ENCODE measurements at regions not wholly inside any gene's neighbourhood (a gene's known extent, or its start where the extent isn't known, plus 50 kb on each side); places are given as distances from the start of the nearest gene placed in this dataset.

GRCh38 chr9:118612201-118612600 is 757.0 kb downstream of the BRINP1 start:
- POLR2A ChIA-PET = no interaction called here
- H3K4me1 ChIP-seq = peaks cover 18% of the 10 kb centered on the region
- 76% methylated on average over 3 of the region's 3 CpGs for WGBS (ENCODE audit: missing lambda C conversion rate)
- ATAC-seq (no peak), DNase-seq (ENCODE audit: low read depth in 1 of 2, low spot score in 1 of 2) (no peak), FAIRE-seq (no peak)
- H3K9me3 ChIP-seq = no peaks in the 10 kb centered on the region; the same call in 2 of the 3 replicates
- no peak overlapping the region for H3K4me3 ChIP-seq
- CTCF ChIA-PET = no interaction called here
- no peak for TF ChIP-seq REST (IDR thresholded peaks at IDR 0.05)
- no peak for TF ChIP-seq HES2 (IDR thresholded peaks at IDR 0.05)
- TF ChIP-seq HEYL (CRISPR knock-in tag; IDR thresholded peaks at IDR 0.05) = no peak
- TF ChIP-seq POLR2AphosphoS2 (conservative IDR thresholded peaks at IDR 0.05; ENCODE audit: low read length) = no peak
- TF ChIP-seq HOXA7 (CRISPR knock-in tag; IDR thresholded peaks at IDR 0.05) = no peak
- H3K4me2 ChIP-seq = no peak overlapping the region
- H3K27ac ChIP-seq = no peak overlapping the region

- no peak for FAIRE-seq
These were observed 755.2 kb downstream of the BRINP1 start for GRCh38 chr9:118613996-118614395.

GRCh38 chr9:118618084-118618483 is 751.2 kb downstream of the BRINP1 start:
- Histone ChIP-seq H3K4me2 (no peak overlapping the region; the same call in 2 of the 3 replicates), H3K9me3 (no peaks in the 10 kb centered on the region), H3K27ac (no peak overlapping the region), H3K4me3 (no peak overlapping the region), H3K4me1 (peaks cover 12% of the 10 kb centered on the region; the same call in 1 of the 3 replicates)
- ChIA-PET CTCF (no interaction called here), POLR2A (no interaction called here)
- FAIRE-seq (no peak), DNase-seq (ENCODE audit: low read depth in 1 of 2, low spot score in 1 of 2) (peak in 1 of 2 experiments; percentile 16), ATAC-seq (no peak)
- WGBS (ENCODE audit: missing lambda C conversion rate) = 25% methylated on average over 1 of the region's 1 CpG
- TF ChIP-seq FOSL2 (IDR thresholded peaks at IDR 0.05) (no peak), FOSL2 (CRISPR knock-in tag; IDR thresholded peaks at IDR 0.05) (peak; percentile 48; the same call in 1 of the 2 replicates), PBX3 (IDR thresholded peaks at IDR 0.05) (no peak)

More at GRCh38 chr9:118613996-118614395, 755.2 kb downstream of the BRINP1 start:
- Histone ChIP-seq H3K4me3 (no peak overlapping the region), H3K27ac (no peak overlapping the region), H3K9me3 (no peaks in the 10 kb centered on the region; the same call in 2 of the 3 replicates), H3K4me1 (peaks cover 25% of the 10 kb centered on the region), H3K4me2 (no peak overlapping the region)
- TF ChIP-seq ZC3H11A (IDR thresholded peaks at IDR 0.05) (no peak), POLR2A (IDR thresholded peaks at IDR 0.05; ENCODE audit: low read length) (no peak), EHF (CRISPR knock-in tag; IDR thresholded peaks at IDR 0.05) (no peak), HEYL (CRISPR knock-in tag; IDR thresholded peaks at IDR 0.05) (no peak), NR3C1 (IDR thresholded peaks at IDR 0.05) (no peak), SMC3 (IDR thresholded peaks at IDR 0.05) (no peak), FOSL2 (IDR thresholded peaks at IDR 0.05) (no peak), FOSL2 (CRISPR knock-in tag; IDR thresholded peaks at IDR 0.05) (no peak), HOXA7 (CRISPR knock-in tag; IDR thresholded peaks at IDR 0.05) (no peak), MAFK (IDR thresholded peaks at IDR 0.05; ENCODE audit: partially characterized antibody) (no peak), CBX2 (IDR thresholded peaks at IDR 0.05; ENCODE audit: borderline replicate concordance, low read depth) (no peak)
- WGBS (ENCODE audit: missing lambda C conversion rate) = 53% methylated on average over 1 of the region's 1 CpG
- ChIA-PET CTCF (interaction anchor here (1.6 kb wide), 1 partner anchor 18 kb away, joined by 3 read pairs; no protein-coding TSS in a partner anchor), POLR2A (no interaction called here)
- ATAC-seq (no peak), DNase-seq (ENCODE audit: low read depth in 1 of 2, low spot score in 1 of 2) (no peak)

- no peak for DNase-seq (ENCODE audit: low read depth in 1 of 2, low spot score in 1 of 2)
- FAIRE-seq = no peak
- TF ChIP-seq EHF (CRISPR knock-in tag; IDR thresholded peaks at IDR 0.05) (no peak), SMC3 (IDR thresholded peaks at IDR 0.05) (no peak), HEYL (CRISPR knock-in tag; IDR thresholded peaks at IDR 0.05) (no peak), CHD2 (IDR thresholded peaks at IDR 0.05; ENCODE audit: low read length, partially characterized antibody) (no peak), GATA3 (IDR thresholded peaks at IDR 0.05; ENCODE audit: borderline replicate concordance) (no peak), HOXB13 (CRISPR knock-in tag; IDR thresholded peaks at IDR 0.05; ENCODE audit: low read depth) (no peak), USF2 (IDR thresholded peaks at IDR 0.05) (no peak), KDM5A (IDR thresholded peaks at IDR 0.05) (no peak), CEBPB (IDR thresholded peaks at IDR 0.05) (no peak), HDAC2 (IDR thresholded peaks at IDR 0.05) (no peak), FOXS1 (CRISPR knock-in tag; IDR thresholded peaks at IDR 0.05) (no peak), RAD21 (conservative IDR thresholded peaks at IDR 0.05 in 1 of 2, IDR thresholded peaks at IDR 0.05 in 1 of 2) (no peak), EP300 (IDR thresholded peaks at IDR 0.05) (no peak), JUNB (IDR thresholded peaks at IDR 0.05) (no peak), BCL3 (IDR thresholded peaks at IDR 0.05) (no peak)
These were observed 750.4 kb downstream of the BRINP1 start for GRCh38 chr9:118618849-118619248.

More at GRCh38 chr9:118618849-118619248, 750.4 kb downstream of the BRINP1 start:
- Histone ChIP-seq H3K4me1 (peaks cover 12% of the 10 kb centered on the region; the same call in 1 of the 3 replicates), H3K27ac (no peak overlapping the region), H3K4me3 (no peak overlapping the region), H3K9me3 (no peaks in the 10 kb centered on the region), H3K4me2 (no peak overlapping the region; the same call in 2 of the 3 replicates)
- ATAC-seq = no peak
- 34% methylated on average over 2 of the region's 2 CpGs for WGBS (ENCODE audit: missing lambda C conversion rate)
- POLR2A ChIA-PET = no interaction called here
- CTCF ChIA-PET = no interaction called here

Measured in A549 (cell line).